Liver (tissue), 8 donors: ENCODE measurements at regions not wholly inside any gene's neighbourhood (a gene's known extent, or its start where the extent isn't known, plus 50 kb on each side); places are given as distances from the start of the nearest gene placed in this dataset.
A peak's percentile ranks its signal among the peaks of the same experiment; 100 is the strongest.

Experiments used
- DNase-seq: peaks from one replicate; pipeline ENCODE4 v3.0.0-alpha.2; 2017; ENCODE audit warnings: low spot score
- H3K27ac ChIP-seq, 2 donors: one replicate each; pipeline ENCODE4 v1.7.0; 2013; ENCODE audit warnings: inconsistent platforms in 2 of 2, low read length in 2 of 2, control low read depth in 1 of 2, low read depth in 1 of 2, mild to moderate bottlenecking in 1 of 2
- H3K27me3 ChIP-seq, 4 donors: one replicate each; pipeline versions ENCODE4 v1.6.1 to v1.7.0; 2013; ENCODE audit warnings: low read length in 3 of 4, inconsistent platforms in 1 of 4, mild to moderate bottlenecking in 1 of 4, moderate library complexity in 1 of 4; ENCODE audit not compliant: control insufficient read depth in 4 of 4, insufficient read depth in 4 of 4
- H3K36me3 ChIP-seq, 4 donors: one replicate each; pipeline versions ENCODE4 v1.6.1 to v1.7.0; 2013; ENCODE audit warnings: low read length in 3 of 4, mild to moderate bottlenecking in 3 of 4, low read depth in 1 of 4, moderate library complexity in 1 of 4; ENCODE audit not compliant: control insufficient read depth in 4 of 4, insufficient read depth in 3 of 4
- H3K4me1 ChIP-seq, 4 donors: one replicate each; pipeline versions ENCODE4 v1.6.1 to v1.7.0; 2013; ENCODE audit warnings: low read length in 3 of 4, mild to moderate bottlenecking in 3 of 4, moderate library complexity in 1 of 4; ENCODE audit not compliant: control insufficient read depth in 4 of 4, insufficient read depth in 4 of 4
- H3K4me3 ChIP-seq, 3 donors: one replicate each; pipeline versions ENCODE4 v1.6.1 to v1.7.0; 2013; ENCODE audit warnings: low read length in 3 of 3, control low read depth in 1 of 3, low read depth in 1 of 3, mild to moderate bottlenecking in 1 of 3
- H3K9ac ChIP-seq, 2 donors: one replicate each; pipeline ENCODE4 v1.7.0; 2013; ENCODE audit warnings: low read length in 2 of 2, mild to moderate bottlenecking in 2 of 2, moderate library complexity in 2 of 2, control low read depth in 1 of 2, low read depth in 1 of 2
- H3K9me3 ChIP-seq, 4 donors: one replicate each; pipeline versions ENCODE4 v1.6.1 to v1.7.0; 2013; ENCODE audit warnings: low read length in 3 of 4; ENCODE audit not compliant: control insufficient read depth in 4 of 4
- ATF3 ChIP-seq: IDR thresholded peaks from 2 replicates; pipeline ENCODE4 v1.6.1; 2016; ENCODE audit warnings: antibody characterized with exemption
- CTCF ChIP-seq: fragments of 150-350 bp; IDR thresholded peaks from 2 replicates; pipeline ENCODE4 v1.5.1; 2017; ENCODE audit warnings: improper control_type of control experiment, low read depth, low read length; ENCODE audit not compliant: missing input control
- EGR1 ChIP-seq, 2 donors: IDR thresholded peaks; 2 replicates each; pipeline ENCODE4 v1.6.1; 2016 to 2018; ENCODE audit warnings: antibody characterized with exemption in 2 of 2, low read depth in 2 of 2
- FOXA2 ChIP-seq: IDR thresholded peaks from 2 replicates; pipeline ENCODE4 v1.6.1; 2016; ENCODE audit warnings: antibody characterized with exemption
- GABPA ChIP-seq, 2 donors: IDR thresholded peaks in 1 of 2; conservative IDR thresholded peaks in 1 of 2; 2 replicates each; pipeline ENCODE4 v1.6.1; 2016; ENCODE audit warnings: antibody characterized with exemption in 2 of 2, mild to moderate bottlenecking in 1 of 2, moderate library complexity in 1 of 2
- HNF4A ChIP-seq, 2 donors: conservative IDR thresholded peaks; 2 replicates each; pipeline ENCODE4 v1.6.1; 2016; ENCODE audit warnings: antibody characterized with exemption in 2 of 2, mild to moderate bottlenecking in 2 of 2
- HNF4G ChIP-seq: IDR thresholded peaks from 2 replicates; pipeline ENCODE4 v1.6.1; 2016; ENCODE audit warnings: antibody characterized with exemption
- JUND ChIP-seq, 2 donors: IDR thresholded peaks; 2 replicates each; pipeline ENCODE4 v1.6.1; 2016; ENCODE audit warnings: antibody characterized with exemption in 2 of 2
- MAX ChIP-seq: IDR thresholded peaks from 2 replicates; pipeline ENCODE4 v1.6.1; 2016; ENCODE audit warnings: antibody characterized with exemption
- RAD21 ChIP-seq, 2 donors: IDR thresholded peaks; 2 replicates each; pipeline ENCODE4 v1.6.1; 2016; ENCODE audit warnings: antibody characterized with exemption in 2 of 2, mild to moderate bottlenecking in 2 of 2
- REST ChIP-seq: IDR thresholded peaks from 2 replicates; pipeline ENCODE4 v1.6.1; 2016; ENCODE audit warnings: antibody characterized with exemption, mild to moderate bottlenecking
- RXRA ChIP-seq, 2 donors: IDR thresholded peaks; 2 replicates each; pipeline ENCODE4 v1.6.1; 2017 to 2018; ENCODE audit warnings: antibody characterized with exemption in 2 of 2, mild to moderate bottlenecking in 1 of 2
- SP1 ChIP-seq: IDR thresholded peaks from 2 replicates; pipeline ENCODE4 v1.6.1; 2018; ENCODE audit warnings: antibody characterized with exemption, mild to moderate bottlenecking
- TAF1 ChIP-seq: conservative IDR thresholded peaks from 2 replicates; pipeline ENCODE4 v1.6.1; 2016; ENCODE audit warnings: antibody characterized with exemption, mild to moderate bottlenecking
- ZBTB33 ChIP-seq: IDR thresholded peaks from 2 replicates; pipeline ENCODE4 v1.6.1; 2016; ENCODE audit warnings: antibody characterized with exemption
- WGBS: extraction: QIAGEN DNeasy Blood & Tissue Kit; methylation state at CpG from one replicate; pipeline ENCODE4 v1.1.7; 2013; 5-methylcytosine and 5-hydroxymethylcytosine counted together
- donor health status: healthy.
- donor health status: healthy.
- donor health status: healthy.
- donor health status: healthy.
- donor health status: healthy.

GRCh38 chr18:29979881-29980280, 1062.7 kb downstream of the DSC3 start:
- TF ChIP-seq REST (peak; percentile 94), GABPA (IDR thresholded peaks at IDR 0.05 in 1 of 2, conservative IDR thresholded peaks at IDR 0.05 in 1 of 2) (no peak)
- H3K4me3 ChIP-seq, result no peak overlapping the region
- no peaks in the 10 kb centered on the region for H3K36me3 ChIP-seq
- no peaks in the 10 kb centered on the region for H3K4me1 ChIP-seq
- no peak overlapping the region for H3K9ac ChIP-seq
- H3K27me3 ChIP-seq, result no peaks in the 10 kb centered on the region
- H3K9me3 ChIP-seq, result no peaks in the 10 kb centered on the region
- WGBS, result 92% methylated on average over 1 of the region's 1 CpG
- no peak overlapping the region for H3K27ac ChIP-seq
- no peak for DNase-seq

GRCh38 chr18:29969876-29970275, 1072.7 kb downstream of the DSC3 start:
- no peak for TF ChIP-seq CTCF
- no peak for TF ChIP-seq REST
- TF ChIP-seq ATF3, result no peak
- TF ChIP-seq FOXA2, result no peak
- TF ChIP-seq JUND (IDR thresholded peaks at IDR 0.05), result no peak
- TF ChIP-seq RAD21 (IDR thresholded peaks at IDR 0.05), result no peak
- TF ChIP-seq EGR1 (IDR thresholded peaks at IDR 0.05; ENCODE audit: low read depth in 2 of 2), result no peak
- TF ChIP-seq ZBTB33, result no peak
- TF ChIP-seq TAF1, result no peak
- TF ChIP-seq MAX, result no peak
- no peak for TF ChIP-seq GABPA (IDR thresholded peaks at IDR 0.05 in 1 of 2, conservative IDR thresholded peaks at IDR 0.05 in 1 of 2)
- no peak for TF ChIP-seq SP1
- no peak for TF ChIP-seq RXRA (IDR thresholded peaks at IDR 0.05)
- TF ChIP-seq HNF4A (conservative IDR thresholded peaks at IDR 0.05), result no peak
- TF ChIP-seq HNF4G, result no peak
- H3K4me3 ChIP-seq, result no peak overlapping the region
- no peak overlapping the region for H3K27ac ChIP-seq
- H3K36me3 ChIP-seq, result no peaks in the 10 kb centered on the region
- H3K9me3 ChIP-seq, result no peaks in the 10 kb centered on the region
- DNase-seq, result no peak
- H3K27me3 ChIP-seq, result no peaks in the 10 kb centered on the region
- no peaks in the 10 kb centered on the region for H3K4me1 ChIP-seq
- no peak overlapping the region for H3K9ac ChIP-seq
